Parathyroid adenoma (tissue), 2 donors: ENCODE measurements at regions not wholly inside any gene's neighbourhood (a gene's known extent, or its start where the extent isn't known, plus 50 kb on each side); places are given as distances from the start of the nearest gene placed in this dataset.

Experiments
- H2AFZ ChIP-seq: fragments of 300-600 bp; sonication (generic); one replicate; pipeline ENCODE4 v1.7.0; 2017; ENCODE audit warnings: antibody characterized with exemption, mild to moderate bottlenecking
- H3K27ac ChIP-seq: fragments of 300-600 bp; sonication (generic); one replicate; pipeline ENCODE4 v1.7.0; 2017
- H3K27me3 ChIP-seq: fragments of 300-600 bp; sonication (generic); one replicate; pipeline ENCODE4 v1.7.0; 2017; ENCODE audit warnings: low read length; ENCODE audit not compliant: control insufficient read depth, insufficient read depth
- H3K36me3 ChIP-seq: fragments of 300-600 bp; sonication (generic); one replicate; pipeline ENCODE4 v1.7.0; 2017; ENCODE audit warnings: low read length; ENCODE audit not compliant: control insufficient read depth, insufficient read depth
- H3K4me1 ChIP-seq: fragments of 300-600 bp; sonication (generic); one replicate; pipeline ENCODE4 v1.7.0; 2017; ENCODE audit warnings: control low read depth
- H3K4me2 ChIP-seq: fragments of 300-600 bp; sonication (generic); one replicate; pipeline ENCODE4 v1.7.0; 2017; ENCODE audit warnings: low read length
- H3K4me3 ChIP-seq: fragments of 300-600 bp; sonication (generic); one replicate; pipeline ENCODE4 v1.7.0; 2017; ENCODE audit warnings: low read depth, low read length
- H3K79me2 ChIP-seq: fragments of 300-600 bp; sonication (generic); one replicate; pipeline ENCODE4 v1.7.0; 2017; ENCODE audit warnings: control low read depth
- H3K9ac ChIP-seq: fragments of 300-600 bp; sonication (generic); one replicate; pipeline ENCODE4 v1.7.0; 2017; ENCODE audit warnings: mild to moderate bottlenecking
- H3K9me3 ChIP-seq: fragments of 300-600 bp; sonication (generic); one replicate; pipeline ENCODE4 v1.7.0; 2017; ENCODE audit warnings: low read length; ENCODE audit not compliant: control insufficient read depth
- CTCF ChIP-seq: fragments of 300-600 bp; sonication (generic); IDR thresholded peaks from one replicate; pipeline ENCODE4 v1.7.0; 2017; ENCODE audit warnings: antibody characterized with exemption, mild to moderate bottlenecking
- donor health status: primary hyperparathyroidism.

GRCh38 chr15:47577000-47577399, 140.3 kb upstream of the SEMA6D start:
- Histone ChIP-seq H3K79me2 (no peaks in the 10 kb centered on the region), H3K9ac (no peak overlapping the region), H2AFZ (peak overlapping the region; percentile 1), H3K9me3 (no peaks in the 10 kb centered on the region), H3K27ac (no peak overlapping the region), H3K4me3 (no peak overlapping the region), H3K36me3 (no peaks in the 10 kb centered on the region), H3K27me3 (no peaks in the 10 kb centered on the region), H3K4me1 (no peaks in the 10 kb centered on the region), H3K4me2 (no peak overlapping the region)
- no peak for TF ChIP-seq CTCF

GRCh38 chr15:47577461-47577860, 139.8 kb upstream of the SEMA6D start:
- no peak for TF ChIP-seq CTCF
- no peak overlapping the region for H3K9ac ChIP-seq
- H3K36me3 ChIP-seq = no peaks in the 10 kb centered on the region
- H3K4me2 ChIP-seq = no peak overlapping the region
- H3K79me2 ChIP-seq = no peaks in the 10 kb centered on the region
- H3K4me1 ChIP-seq = no peaks in the 10 kb centered on the region
- H3K27me3 ChIP-seq = no peaks in the 10 kb centered on the region
- H3K4me3 ChIP-seq = no peak overlapping the region
- H2AFZ ChIP-seq = peak overlapping the region; percentile 1
- H3K9me3 ChIP-seq = no peaks in the 10 kb centered on the region
- H3K27ac ChIP-seq = no peak overlapping the region

- Histone ChIP-seq H3K9ac (no peak overlapping the region), H3K27ac (no peak overlapping the region), H2AFZ (no peak overlapping the region), H3K36me3 (no peaks in the 10 kb centered on the region), H3K27me3 (no peaks in the 10 kb centered on the region), H3K4me3 (no peak overlapping the region), H3K4me1 (no peaks in the 10 kb centered on the region), H3K79me2 (no peaks in the 10 kb centered on the region), H3K9me3 (no peaks in the 10 kb centered on the region), H3K4me2 (no peak overlapping the region)
- no peak for TF ChIP-seq CTCF
These were observed 135.1 kb upstream of the SEMA6D start for GRCh38 chr15:47582233-47582632.

GRCh38 chr15:47584316-47584715, 133.0 kb upstream of the SEMA6D start:
- TF ChIP-seq CTCF = no peak
- H3K27me3 ChIP-seq = no peaks in the 10 kb centered on the region
- H3K4me2 ChIP-seq = no peak overlapping the region
- H3K36me3 ChIP-seq = no peaks in the 10 kb centered on the region
- no peak overlapping the region for H3K9ac ChIP-seq
- no peaks in the 10 kb centered on the region for H3K79me2 ChIP-seq
- H3K4me3 ChIP-seq = no peak overlapping the region
- no peaks in the 10 kb centered on the region for H3K4me1 ChIP-seq
- H3K9me3 ChIP-seq = no peaks in the 10 kb centered on the region
- no peak overlapping the region for H2AFZ ChIP-seq
- H3K27ac ChIP-seq = no peak overlapping the region

- no peak for TF ChIP-seq CTCF
- Histone ChIP-seq H3K9ac (no peak overlapping the region), H3K27me3 (no peaks in the 10 kb centered on the region), H3K79me2 (no peaks in the 10 kb centered on the region), H3K4me2 (no peak overlapping the region), H3K27ac (no peak overlapping the region), H2AFZ (no peak overlapping the region), H3K36me3 (no peaks in the 10 kb centered on the region), H3K9me3 (no peaks in the 10 kb centered on the region), H3K4me1 (no peaks in the 10 kb centered on the region), H3K4me3 (no peak overlapping the region)
These were observed 130.6 kb upstream of the SEMA6D start for GRCh38 chr15:47586653-47587224.
